T-helper 1 cell treated with Interleukin-12 subunit alpha and Interleukin-12 subunit beta and Interleukin-4 antibody, amounts not matched to agents 30 ng/mL and 1 ng/mL, for 36 hours (primary cell): ENCODE measurements at regions not wholly inside any gene's neighbourhood (a gene's known extent, or its start where the extent isn't known, plus 50 kb on each side); places are given as distances from the start of the nearest gene placed in this dataset.

Experiments
- intact Hi-C: fragments of 100-400 bp; cut with micrococcal nuclease; formaldehyde crosslinking; loops from one replicate; pipeline ENCODE4 v1.15.1; 2024

DNA sequence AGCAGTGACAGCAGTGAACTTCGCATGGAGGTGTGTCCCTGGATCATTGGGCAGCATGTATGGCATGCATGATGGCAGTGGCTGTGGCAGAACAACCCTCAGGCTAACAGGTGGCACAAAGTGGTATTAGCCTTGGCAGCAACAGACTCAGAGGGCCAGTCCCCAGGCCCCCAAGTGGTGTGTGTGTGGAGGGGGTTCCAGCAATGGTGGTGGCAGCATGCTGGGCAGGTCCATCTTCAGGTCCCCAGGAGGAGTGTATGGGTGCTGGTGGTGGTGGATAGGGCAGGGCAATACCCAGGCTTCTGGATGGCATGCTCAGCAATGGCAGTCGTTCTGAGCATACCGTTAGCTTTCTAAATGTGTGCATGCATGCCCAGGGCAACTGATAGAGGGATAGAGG, 923.7 kb downstream of the PDHA2 start:
- intact Hi-C loops, result no loop called here

DNA sequence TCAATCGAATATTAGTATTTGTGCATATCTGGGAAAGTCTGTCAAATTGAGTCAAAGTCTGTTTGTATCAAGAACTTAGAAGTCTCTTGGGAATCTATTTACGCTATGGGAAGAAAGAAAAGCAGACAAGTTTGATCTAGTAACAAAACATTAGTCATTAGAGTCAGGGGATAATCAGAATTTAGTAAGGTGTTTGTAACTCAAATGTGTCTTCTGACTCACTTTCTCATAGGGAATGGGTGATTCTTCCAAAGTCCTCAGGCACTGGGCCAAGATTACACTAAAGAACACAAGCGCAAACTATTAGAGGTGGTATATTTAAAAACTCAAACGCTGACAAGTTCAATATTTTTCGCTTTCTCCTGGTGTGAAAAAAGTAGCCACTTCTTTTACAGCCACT, 926.5 kb downstream of the PDHA2 start:
- intact Hi-C loops, result no loop called here

DNA sequence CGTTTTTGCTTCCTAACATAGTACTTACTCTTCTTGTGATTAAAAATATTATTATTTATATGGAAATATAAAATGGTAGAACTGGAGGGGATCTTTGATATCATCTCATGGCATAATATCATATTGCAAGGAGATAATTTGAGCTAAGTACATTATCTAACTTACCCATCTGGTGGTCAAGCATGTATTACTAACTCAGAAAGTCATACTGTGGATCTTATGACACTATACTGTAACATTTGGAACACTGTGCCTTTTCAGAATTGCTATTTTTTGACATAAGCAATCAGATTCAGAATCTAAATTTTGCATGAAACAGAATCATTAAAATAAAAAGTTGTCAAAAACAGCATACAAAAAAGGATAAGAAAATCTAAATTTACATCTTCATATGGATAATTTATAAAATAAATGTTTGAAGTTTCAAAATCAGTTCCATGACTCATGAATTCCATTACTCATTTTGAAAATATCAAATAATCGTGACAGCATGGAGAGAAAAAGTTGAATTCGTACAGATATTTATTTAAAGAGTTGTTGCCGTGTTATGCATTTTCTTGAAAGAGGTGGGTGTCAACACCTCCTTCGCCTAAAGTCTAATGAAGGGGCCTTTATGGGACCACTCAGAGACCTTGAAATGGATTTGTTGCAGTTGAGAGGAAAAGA, 928.1 kb downstream of the PDHA2 start:
- intact Hi-C loops, result no loop called here

DNA sequence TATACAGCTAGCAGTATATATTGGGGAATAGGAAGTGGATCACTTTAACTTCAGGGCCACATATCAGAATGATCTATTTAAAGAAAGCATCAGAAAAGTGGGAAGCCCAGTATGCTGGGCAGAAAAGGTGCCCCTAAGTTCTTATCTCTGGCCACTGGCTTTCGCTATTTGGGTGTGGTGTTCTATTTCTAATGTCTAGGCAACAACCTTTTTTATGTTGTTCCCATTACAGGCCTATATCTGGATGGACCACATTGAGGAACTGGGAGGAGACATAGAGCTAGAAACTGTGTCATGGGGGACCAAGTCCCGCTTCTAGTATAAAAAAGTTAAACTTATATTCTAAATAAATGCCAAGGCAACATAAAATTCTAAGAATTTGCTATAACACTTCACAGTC, 935.6 kb downstream of the PDHA2 start:
- intact Hi-C loops, result no loop called here

DNA sequence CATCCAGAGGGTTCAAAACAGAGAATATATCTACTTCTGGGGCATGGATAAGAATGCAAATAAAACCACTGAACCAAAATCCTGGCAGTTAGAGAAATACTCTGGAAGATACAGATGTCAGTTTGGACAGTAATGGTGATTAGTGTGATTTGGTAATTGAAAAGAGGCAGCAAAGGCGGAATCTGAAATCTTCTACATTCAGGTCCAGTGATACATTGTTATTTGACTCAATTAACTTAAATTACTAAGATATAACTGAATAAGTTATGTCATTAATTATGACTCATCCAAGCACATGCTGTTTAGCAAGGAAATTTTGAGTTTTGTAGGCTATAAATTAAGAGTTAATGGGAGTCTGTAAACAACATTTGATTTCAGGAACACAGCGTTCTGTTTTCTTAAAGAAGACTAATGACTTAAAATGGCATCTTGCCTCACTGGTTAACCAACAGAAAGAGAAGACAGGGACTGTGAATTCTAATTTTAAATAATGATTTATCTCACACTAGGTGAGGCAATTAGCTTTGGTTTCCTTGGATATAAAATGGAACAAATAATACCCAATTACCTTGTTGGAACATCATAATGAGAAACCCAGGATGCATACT, 937.1 kb downstream of the PDHA2 start:
- intact Hi-C loops, result no loop called here

DNA sequence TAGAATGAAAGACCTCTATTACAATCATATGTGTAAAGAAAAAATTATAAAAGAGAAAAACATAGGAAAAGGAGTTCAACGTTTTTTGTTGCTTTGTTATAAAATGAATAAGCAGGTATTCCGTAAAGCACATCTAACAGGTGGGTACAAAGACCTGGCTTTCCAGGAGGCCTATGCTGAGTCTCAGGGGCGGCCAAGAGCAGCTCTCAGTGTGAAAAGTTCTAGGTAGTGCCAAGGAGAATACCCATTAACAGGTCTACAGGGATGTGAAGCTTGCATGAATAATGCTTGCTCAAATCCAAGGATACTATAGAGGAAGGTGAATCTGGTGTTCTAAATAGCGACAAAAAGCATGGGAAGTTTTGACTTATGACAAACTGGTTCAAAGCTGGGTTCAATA, 944.4 kb downstream of the PDHA2 start:
- intact Hi-C loops, result no loop called here

DNA sequence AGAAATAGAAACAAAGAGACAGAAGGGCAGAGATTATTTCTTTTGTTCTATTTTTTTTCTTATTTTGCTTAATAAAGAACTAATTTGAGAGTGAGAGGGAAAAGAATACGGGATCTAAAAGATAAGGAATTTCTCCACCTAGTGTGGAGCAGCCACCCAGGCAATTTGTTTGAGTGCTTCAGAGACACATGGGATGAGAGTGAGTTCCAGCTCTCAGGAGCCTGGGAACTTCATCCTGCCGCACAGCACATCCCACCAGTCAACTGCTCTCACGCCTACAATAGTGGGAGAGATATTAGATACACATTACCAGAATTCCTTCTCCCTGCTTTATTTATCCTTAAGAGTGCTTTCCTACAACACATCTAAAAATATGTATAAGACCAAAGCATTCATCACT, 946.4 kb downstream of the PDHA2 start:
- intact Hi-C loops, result no loop called here

DNA sequence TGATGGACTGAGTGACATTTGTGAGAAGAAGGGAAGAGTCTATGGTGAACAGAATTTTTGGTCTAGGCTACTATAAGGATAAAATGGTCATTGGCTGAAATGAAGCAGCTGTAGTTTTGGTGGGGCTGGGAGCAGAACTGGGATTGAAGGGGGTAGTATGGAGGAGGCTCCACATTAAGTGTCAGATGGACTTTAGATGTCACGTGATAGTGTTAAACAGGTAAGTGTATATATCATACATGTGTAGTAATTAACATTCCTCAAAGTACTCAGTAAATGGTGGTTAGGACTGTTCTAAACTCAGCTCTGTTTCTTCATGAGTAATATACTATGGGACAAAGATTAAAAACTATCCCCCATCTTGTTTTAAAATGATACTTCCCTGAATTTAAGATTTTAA, 947.9 kb downstream of the PDHA2 start:
- intact Hi-C loops, result no loop called here

DNA sequence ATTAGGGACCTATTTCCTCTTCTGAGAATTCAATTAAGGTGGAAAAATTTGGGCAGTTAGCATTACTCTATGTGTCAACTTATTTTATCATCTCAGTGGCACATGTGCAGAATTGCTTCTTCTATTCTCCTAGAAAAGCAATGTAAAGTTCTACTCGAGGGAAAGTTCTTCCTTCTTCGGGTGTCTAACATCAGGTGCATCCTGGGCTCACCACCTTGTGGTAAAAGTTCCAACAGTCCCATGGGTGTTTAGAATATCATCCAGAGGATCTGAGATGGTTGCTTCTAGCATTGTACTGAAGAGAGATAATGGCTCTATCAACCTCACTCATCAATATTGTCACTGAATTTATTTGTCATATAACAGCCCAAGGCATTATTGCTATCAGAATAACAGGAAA, 969.7 kb downstream of the PDHA2 start:
- intact Hi-C loops, result no loop called here

DNA sequence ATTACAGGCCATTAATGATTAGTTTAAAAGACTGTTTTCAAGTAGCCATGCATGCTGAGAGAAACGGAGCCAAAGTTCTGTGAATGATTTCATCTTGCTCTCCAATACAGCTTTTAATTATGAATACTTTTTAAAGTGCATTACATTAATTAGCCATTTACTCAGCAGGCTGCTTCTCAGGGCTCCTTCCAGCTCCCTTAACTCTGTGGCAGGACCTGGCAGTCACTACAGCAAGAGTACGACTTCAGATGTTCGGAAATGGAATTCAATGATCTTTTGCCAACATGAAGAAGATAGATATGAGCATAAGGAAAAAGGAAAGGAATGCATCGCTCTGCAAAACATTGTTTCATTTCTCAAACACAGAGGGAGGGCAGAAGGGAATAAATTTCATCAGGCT, 987.2 kb downstream of the PDHA2 start:
- intact Hi-C loops, result no loop called here

DNA sequence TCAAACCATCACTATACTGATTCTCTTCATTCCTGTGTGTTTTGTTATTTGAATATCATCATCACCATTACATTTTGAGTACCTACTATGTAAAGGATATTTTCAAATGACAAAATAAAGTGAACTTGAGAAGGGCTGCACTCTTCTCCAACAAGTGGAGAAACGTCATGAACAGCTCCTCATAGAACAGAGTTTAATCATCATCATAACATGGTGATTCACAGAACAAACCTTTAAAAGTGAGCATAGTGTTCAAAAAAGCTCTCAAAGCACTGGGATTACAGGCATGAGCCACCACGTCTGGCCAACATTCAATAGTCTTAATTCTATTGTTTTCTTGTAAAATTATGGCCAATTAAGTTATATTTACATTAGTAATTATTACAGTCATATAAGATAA, 993.9 kb downstream of the PDHA2 start:
- intact Hi-C loops, result no loop called here

DNA sequence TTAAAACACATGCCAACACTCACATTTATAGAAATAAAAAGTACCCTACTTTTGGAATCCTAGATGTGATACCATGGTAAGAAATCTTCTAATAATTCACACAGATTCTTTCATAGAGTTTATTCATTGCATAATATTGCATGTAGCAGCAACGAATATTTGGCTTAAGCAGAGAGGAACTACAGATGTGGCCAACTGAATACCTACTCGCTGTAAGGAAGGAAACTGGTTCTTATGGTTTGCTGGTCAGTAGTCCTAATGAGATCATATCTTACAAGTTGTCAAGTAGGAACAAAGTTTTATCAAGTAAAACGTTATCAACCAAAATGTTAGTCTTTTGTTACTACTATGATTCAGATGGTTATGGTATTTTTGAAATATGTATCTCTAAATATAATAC, 996.1 kb downstream of the PDHA2 start:
- intact Hi-C loops, result no loop called here

DNA sequence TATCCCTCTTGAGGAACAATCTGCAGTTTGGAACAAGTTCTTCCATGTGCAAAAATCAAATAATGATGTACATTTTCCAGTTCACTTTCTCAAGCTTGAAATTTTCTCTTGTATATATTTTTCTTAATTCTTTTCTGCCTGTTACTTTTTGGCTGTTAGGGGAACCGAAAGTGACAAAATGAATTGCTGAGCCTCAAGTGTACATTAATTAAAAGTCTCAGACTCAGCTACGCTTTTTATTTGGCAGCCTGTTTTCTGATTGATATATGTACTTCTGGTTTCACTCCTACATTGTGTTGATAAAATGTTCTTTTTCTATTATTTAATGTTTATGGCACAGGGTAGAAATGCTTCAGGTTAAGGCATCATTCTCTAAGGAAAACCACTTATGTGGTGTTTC, 999.5 kb downstream of the PDHA2 start:
- intact Hi-C loops, result no loop called here

DNA sequence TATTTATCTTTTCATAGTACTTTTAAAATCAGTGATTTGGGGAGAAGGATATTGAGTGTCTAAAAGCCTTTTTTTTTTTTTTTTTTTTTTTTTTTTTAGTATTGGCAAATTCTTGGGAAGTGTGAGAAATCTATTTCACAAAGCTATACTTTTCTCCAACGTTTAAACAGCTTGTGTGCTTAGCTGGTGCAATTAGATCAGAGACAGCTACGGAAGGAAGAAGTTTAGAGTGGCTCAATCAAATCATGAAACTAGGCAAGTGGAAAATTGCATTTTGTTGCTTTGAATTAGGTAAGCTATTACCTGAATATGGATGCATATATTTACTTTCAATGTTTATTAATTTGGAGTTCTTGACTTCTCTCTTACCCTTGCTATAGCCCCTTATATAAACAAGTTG, 1001.9 kb downstream of the PDHA2 start:
- intact Hi-C loops, result no loop called here

DNA sequence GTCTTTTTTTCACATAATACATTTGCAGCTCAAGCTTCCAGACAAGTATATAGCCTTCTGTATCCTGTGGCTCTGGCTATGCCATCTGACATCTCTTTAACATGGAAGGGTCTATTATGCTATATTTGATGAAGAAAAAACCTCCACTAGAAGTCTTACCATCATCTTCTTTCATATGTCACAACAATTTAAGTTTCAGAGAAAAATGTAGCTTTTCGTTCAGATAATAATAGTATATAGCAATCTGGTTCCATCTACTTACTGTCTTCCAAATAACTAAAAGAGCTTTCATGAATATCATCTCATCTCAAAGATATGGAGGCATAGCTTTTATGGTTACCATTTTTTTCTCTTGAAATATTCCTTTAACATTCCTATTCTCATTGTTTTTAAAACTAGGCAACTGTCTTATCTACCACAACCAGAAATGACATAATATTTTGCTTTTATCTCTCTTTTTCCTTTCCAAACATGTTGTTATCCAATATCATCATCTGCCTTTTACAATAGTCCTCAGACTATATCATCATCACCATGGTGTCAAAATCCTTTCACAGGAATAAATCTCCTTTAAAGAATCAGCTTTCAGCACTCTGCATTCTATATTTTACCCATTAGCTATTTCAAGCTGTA, 1005.1 kb downstream of the PDHA2 start:
- intact Hi-C loops, result no loop called here

DNA sequence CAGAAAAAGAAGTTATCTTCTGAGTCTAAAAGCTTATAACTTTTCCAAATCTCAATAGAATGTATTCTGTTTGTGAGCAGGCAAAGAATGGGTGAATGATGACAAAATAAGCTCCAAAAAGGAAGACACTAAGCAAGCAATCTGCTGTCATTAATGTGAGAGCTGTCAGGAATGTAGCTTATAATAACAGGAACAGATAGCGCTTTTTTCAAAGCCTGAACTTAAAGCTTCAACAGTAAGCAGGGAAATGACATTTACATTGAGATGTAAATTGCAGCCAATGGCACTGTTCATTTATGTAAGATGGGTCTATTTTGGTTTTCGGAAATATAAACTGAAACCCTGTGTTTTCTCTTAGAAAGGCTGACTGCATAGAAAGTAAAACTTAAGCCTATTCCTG, 1005.9 kb downstream of the PDHA2 start:
- intact Hi-C loops, result no loop called here

DNA sequence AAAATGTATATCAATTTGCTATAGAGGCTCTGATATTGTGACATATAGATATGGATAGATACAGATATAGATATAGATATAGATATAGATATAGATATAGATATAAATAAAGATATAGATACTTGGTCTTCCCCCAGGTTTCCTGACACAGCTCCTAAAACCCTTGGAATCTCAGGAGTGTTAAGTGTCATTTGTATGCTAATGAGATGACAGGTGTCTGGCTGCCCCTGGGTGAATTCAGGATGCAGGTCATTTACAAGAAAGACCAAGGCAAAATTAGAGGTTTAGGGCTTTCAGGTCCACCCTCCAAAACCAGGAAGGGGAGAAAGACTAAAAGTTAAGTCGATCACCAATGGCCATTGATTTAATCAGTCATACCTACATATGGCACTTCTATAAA, 1034.8 kb downstream of the PDHA2 start:
- intact Hi-C loops, result no loop called here

DNA sequence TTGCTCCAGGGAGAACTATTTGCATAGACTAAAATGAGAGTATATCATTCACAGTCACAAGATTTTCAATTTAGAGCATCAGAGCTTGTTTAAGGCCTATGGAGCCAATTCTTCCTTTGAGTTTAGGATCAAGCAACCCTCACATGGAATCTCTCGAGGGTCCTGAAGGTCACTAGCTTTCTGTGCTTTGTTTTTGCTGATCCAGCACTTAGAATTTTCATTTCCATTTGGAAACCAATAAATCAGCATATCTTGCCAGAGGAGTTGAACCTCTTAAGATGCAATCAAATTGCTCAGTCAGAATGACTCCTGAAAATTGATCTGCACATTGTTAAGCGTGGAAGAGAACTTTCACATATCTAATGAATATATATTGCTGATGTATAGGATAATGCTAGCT, 1039.6 kb downstream of the PDHA2 start:
- intact Hi-C loops, result no loop called here

DNA sequence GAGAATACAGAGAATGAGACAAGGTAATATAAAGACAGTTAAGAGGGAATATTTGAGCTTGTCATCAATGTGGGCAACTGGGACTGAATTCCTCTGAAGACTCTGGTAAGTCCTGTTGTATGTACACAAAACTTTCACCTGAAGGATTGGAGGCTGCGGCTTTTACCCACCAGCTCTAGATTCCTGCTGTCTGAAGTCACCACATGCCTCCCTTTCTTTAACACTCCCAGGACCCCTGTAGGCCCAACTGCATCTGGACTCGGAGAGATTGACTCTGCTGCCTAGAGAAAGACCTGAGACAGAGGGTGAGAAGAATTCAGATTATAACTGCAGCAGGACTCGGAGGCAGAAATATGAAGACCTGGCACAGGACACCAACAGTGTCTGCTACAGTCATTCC, 1048.0 kb downstream of the PDHA2 start:
- intact Hi-C loops, result no loop called here

DNA sequence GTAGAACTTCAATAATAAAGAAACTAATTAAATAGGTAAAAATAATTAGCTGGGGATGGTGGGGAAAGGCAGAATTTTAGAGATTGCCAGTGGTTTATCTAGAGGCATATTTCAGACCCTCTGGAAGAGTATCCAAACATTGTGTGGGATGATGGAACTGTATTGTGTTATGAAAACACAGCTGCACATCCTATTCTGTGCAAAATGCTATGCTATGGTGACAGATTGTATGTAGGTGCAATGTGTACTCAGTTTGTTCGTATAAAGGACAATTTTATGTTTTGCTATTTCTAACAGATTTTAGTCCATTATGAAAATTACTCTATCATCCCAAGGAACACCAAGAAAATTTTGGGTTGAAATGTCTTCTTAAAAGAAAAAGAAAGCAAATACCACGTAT, 1054.7 kb downstream of the PDHA2 start:
- intact Hi-C loops, result no loop called here

DNA sequence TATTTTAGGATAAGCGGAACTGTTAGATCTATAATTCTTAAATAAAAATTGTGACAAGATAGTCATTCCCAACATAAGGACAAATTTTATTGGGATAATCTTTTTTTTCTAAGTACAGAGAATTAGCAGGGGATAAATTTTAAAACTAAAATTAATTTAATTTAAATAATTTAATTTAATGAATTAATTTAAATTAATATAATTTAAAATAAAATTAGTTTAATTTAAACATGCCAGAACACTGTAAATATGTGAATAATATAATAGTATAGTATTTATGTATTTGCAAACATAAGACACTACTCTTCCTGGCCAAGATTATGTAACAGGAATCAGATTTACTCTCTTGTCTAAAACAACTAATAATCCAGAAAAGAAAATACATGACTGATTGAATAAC, 1055.9 kb downstream of the PDHA2 start:
- intact Hi-C loops, result no loop called here

DNA sequence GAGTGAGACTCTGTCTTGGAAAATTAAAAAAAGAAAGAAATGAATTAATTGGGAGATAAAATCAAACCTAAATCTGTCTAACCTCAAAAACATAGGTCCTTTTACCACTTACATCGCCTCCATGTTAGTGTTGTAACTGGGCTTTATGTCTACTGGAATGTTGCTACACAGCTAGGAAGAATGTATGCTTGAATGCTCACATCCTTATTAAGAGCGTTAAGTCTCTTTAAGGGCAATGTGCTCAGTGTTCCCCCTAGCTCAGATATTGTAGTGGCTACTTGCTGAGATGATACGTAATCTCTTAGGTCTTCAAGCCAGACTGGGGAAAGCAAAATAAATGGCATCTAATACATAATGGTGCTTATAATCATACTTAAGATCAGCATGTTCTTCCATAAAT, 1072.8 kb downstream of the PDHA2 start:
- intact Hi-C loops, result no loop called here

DNA sequence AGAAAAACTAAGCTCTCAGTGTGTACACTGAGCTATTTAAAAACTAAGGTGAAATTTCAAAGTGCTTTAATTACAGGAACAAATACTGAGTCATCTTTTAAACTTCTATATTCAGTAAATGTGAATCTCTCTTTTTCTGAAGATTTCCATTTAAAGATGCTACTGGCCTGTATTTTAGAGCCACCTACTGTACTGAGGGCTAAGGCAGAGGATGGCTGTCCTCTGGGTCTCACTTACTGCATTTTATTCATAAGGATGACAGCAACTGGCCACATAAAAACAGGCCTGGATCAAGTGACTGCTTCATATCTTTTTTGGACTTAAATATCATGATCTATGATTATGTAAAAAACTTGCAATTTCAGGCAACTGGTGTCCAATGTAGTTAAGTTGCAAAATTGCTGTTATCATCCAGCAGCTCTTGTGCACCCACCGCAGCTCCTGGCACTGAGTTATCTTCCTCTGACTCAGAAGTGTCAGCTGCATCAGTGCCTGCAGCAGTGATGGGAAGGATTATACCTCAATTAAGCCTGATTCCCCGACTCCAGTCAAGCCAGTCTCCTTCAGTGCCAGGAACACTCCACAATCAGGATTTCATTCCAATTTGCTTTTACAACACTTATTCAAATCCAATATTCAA, 1073.7 kb downstream of the PDHA2 start:
- intact Hi-C loops, result no loop called here
